HG02981 (cell line): ENCODE measurements at regions not wholly inside any gene's neighbourhood (a gene's known extent, or its start where the extent isn't known, plus 50 kb on each side); places are given as distances from the start of the nearest gene placed in this dataset.

Source experiments
- ATAC-seq: cut with Tn5 transposase; IDR thresholded peaks from one replicate; pipeline ENCODE4 v1.9.1; 2021; ENCODE audit warnings: mild to moderate bottlenecking, moderate library complexity; ENCODE audit not compliant: unreplicated experiment

DNA sequence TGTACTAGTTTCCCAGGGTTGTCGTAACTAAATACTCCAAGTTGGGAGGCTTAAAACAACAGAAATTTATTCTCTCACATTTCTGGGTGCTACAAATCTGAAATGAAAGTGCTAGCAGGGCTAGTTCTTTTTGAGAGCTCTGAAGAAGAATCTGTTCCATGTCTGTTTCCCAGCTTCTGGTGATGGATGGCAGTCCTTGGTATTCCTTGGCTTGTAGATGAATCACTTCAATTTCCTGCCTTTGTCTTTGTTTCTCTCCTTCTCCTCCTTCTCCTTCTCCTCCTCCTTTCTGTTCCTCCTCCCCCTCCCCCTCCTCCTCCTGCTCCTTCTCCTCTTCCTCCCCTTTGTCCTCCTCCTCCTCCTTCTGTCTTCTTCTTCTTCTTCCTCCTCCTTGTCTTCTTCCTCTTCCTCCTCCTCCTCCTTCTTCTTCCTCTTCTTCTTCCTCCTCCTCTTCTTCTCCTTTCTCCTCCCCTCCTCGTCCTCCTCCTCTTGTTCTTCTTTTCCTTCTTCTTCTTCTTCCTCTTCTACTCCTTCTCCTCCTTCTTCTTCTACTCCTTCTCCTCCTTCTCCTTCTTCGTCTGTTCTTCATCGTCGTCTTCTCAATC, 104.7 kb upstream of the ANKRD55 start:
- ATAC-seq: no peak

DNA sequence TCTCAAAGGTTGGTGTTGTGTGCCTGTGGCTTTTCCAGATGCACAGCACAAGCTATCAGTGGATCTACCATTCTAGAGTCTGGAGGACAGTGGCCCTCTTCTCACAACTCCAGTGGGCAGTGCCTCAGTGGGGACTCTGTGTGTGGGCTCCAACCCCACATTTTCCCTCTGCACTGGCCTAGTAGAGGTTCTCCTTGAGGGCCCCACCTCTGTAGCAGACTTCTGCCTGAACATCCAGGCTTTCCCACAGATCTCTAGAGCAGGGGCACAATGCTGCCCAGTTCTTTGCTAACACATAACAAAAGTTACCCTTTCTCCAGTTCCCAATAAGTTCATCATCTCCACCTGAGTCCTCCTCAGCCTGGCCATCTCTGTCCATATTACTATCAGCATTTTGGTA, 102.1 kb upstream of the ANKRD55 start:
- no peak for ATAC-seq

DNA sequence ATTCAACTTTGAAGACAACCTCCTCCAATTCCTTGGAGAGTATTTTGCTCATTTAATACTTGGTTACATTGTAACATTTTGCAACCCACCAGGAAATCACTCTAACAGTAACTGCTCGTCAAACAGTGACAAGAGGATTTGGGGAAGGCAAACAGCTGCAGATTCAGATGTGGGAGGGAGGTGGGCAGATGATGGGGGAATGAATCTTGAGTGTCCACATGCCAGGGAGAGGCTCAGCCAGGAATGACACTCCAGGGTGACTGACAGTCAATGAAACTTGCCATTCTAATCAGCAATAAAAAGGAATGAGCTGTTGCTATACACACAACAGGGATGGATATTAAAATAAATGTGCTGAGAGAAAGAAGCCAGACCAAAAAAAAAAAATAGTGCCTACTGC, 97.7 kb upstream of the ANKRD55 start:
- ATAC-seq: no peak

DNA sequence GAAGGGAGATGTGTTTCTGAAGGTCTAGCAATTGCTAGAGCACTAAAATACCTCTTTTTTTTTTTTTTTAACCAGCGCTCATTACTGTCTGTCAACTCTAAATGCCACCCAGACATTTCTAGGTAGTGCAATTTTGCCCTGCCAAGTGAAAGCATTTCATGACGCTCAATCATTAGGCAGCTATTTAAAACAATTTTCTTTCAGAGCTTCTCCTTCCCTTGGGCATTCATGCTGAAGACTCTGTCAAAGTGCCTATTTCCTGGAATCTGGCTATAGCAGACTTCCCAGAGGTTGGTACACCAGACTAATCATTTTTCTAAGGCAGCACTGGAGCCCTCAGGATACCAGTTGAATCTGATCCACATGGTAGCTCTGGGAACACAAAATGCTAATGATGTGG, 97.0 kb upstream of the ANKRD55 start:
- ATAC-seq: no peak

DNA sequence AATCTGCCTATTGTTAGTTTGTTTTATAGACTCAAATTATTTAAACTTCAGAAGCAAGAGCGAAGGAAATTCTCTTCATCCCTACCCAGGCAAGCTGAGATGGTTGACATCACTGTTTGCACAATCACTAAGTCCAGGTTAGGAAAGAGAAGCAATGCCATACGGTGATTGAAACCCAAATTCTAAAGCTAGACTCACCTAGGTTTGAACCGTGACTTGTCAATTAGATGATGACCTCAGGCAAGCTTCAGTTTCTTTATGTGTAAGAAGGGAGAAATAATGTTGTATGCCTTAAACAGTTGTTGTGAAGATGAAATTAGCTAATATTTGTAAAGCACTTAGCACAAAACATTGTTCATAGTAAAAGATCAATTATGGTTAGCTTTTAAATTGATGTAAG, 96.5 kb upstream of the ANKRD55 start:
- no peak for ATAC-seq

DNA sequence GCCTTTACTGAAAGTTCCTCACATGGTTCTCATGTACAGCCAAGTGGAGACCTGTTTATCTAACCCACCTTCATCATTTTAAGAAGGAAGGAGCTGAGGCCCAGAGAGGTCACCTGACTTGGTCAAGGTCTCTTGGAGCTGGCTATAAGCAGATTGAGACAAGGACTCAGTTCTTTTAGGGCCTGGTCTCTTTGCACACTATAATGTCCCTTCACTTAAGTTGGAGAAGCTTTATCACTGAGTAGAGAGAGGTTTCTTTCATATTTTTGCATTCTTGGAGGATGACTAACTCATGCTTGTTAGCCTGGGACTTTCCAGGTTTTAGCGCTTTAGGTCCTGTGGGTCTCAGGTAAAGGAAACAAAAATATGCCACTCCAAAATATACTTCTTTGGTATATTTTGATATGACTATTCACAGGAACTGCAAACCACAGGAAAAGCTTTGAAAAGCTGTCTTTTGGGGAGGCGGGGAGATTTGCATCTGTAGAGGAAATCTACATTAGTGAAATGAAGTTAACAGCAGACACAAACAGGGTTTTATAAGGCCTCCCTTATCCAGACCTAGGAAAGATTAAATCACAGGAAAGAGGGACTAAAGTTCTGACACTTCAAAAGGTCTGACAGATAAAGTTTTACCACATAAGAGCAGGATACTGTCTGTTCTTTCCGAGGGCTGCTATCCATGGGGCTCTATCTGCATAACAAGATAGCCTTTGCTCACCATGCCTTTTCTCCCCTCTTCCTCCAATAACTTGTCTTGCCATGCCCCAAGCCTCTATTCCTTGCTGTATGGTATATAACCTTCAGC, 95.8 kb upstream of the ANKRD55 start:
- peak; percentile 48 for ATAC-seq

DNA sequence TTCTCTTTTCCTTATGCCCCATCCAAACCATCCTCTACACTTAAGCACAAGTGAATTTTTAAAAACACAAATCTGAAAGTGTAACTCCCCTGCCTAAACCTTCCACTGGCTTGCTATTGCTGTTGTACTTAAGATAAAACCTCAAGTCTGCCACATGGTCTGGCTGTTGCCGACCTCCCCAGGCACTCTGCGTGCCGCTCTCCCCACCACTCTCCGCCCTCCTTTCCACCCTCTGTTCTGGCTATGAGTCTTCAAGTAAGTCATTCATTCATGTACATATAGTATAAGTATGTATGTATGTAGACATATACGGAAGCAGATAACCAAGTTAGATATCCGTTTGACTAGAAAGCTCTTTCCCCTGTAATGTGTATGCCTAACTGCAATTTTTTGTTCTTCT, 94.7 kb upstream of the ANKRD55 start:
- ATAC-seq: peak; percentile 71

DNA sequence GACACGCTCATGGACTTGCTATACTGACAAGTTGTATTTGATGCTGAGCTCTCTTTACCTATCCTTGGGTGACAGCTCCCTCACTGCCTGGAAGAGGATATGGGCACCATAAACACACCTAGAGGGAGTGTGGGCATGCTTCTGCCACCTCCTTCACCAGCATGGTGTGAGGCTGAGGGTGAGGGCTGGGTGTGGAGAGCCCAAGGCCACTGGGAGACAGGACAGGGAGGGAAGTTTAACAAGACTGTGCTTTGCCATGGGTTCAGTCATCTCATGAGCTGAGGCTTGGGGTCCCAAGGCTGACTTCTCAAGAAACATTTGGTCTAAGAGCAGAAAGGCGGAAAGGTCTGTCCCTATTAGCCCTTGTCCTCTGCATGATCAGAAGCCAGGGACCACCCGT, 93.6 kb upstream of the ANKRD55 start:
- ATAC-seq: no peak

DNA sequence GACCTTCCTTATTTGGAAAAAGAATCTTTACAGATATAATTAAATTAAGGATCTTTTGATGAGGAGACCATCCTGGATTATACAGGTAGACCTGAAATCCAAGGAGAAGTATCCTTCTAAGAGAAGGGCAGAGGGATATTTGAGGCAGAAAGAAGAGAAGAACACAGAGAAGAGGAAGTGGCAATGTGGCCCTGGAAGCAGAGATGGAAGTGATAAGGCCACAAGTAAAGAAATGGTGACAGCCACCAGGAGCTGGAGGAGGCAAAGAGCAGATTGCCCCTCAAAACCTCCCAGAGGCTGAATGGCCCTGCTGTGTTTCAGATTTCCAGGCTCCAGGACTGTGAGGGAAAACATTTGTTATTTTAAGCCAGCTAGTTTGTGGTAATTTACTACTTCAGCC, 93.0 kb upstream of the ANKRD55 start:
- ATAC-seq: no peak

DNA sequence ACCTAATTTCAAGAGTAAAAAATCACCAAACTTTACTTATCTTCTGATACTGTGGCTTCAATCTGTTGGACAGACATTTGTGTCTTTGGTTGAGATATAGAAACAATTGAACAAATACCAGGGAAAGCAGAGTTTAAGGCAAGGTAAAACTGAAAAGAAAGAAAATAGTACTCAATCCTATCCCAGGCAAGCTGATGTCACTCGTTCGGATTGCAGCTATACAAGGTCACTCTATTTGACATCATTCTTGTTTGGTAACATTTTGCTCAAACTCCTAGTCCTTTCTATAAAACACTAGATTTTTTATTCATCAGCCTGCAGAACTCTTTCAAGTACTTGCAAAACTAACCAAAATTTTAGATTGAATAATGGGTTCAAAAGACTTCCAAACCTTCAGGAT, 91.9 kb upstream of the ANKRD55 start:
- no peak for ATAC-seq

DNA sequence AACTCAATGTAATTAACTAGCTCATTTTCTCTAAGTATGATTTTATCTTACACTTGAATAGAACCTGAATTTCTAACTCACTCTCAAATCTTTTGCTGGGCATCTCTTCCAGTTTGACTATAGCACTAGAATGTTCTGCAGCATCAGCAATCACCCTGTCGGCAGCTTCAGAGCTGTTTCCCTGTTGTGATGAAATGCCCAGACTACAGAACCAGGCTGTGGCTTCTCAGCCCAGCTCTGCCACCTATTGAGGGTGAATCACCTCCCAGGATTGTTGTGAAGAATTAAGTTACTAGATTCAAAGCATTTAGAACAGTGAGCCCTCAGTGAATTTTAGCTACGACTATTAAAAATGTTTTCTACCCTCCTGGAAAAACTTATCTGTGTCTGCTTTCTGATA, 90.4 kb upstream of the ANKRD55 start:
- ATAC-seq: no peak

DNA sequence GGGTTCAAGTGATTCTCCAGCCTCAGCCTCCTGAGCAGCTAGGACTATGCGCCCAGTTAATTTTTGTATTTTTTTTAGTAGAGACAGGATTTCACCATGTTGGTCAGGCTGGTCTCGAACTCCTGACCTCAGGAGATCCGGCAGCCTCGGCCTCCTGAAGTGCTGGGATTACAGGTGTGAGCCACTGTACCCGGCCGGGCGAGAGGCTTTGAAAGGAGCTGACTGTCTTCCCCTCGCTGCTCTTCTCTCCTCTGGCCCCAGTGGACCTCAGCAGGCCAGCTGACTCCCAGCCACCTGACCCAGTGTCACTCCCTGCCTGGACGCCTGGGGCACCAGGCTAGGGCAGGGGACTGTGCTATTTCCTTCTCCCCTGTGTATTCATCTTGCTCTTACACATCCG, 89.5 kb upstream of the ANKRD55 start:
- no peak for ATAC-seq

DNA sequence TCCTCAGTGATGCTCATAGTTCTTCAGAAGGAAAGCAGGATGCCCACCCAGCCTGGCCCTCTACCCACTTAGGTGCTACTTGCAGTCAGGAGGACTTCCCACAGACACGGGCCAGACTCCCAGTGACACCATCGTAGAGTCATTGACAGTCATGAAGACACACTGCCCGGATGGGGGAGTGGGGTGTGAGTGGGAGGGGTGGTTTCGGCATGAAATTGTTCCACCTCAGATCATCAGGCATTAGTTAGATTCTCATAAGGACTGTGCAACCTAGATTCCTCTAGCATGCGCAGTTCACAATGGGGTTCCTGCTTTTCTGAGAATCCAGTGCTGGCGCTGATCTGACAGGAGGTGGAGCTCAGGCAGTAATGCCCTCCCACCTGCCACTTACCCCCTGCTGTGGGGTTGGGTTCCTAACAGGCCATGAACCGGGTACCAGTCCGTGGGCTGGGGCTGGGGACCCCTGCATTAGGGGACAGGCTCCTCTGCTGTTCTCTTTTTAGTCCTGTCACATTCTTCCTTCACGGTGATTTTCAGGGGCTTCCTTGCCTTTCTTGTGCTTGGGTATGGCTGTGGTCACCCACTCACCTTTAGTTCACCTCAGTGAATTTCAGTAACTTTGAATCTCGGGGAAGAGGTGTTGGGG, 88.2 kb upstream of the ANKRD55 start:
- ATAC-seq: no peak

DNA sequence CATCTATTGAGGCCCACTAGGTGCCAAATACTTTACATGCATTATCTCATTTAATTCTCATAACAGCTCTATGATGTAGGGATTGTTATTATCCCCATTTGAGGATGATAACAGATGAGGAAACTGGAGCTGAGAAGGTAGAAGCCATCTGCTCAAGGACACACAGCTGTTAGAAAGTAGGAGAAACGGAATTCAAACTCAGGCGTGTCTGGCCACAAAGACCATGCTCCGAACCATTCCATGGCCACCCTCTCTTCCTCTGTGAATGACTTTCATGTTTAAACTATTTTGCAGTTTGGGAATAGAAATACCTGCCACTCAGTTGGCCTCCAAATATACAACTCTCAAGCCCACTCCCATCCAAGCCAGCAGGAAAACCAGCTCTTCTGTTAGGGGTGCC, 87.6 kb upstream of the ANKRD55 start:
- no peak for ATAC-seq

DNA sequence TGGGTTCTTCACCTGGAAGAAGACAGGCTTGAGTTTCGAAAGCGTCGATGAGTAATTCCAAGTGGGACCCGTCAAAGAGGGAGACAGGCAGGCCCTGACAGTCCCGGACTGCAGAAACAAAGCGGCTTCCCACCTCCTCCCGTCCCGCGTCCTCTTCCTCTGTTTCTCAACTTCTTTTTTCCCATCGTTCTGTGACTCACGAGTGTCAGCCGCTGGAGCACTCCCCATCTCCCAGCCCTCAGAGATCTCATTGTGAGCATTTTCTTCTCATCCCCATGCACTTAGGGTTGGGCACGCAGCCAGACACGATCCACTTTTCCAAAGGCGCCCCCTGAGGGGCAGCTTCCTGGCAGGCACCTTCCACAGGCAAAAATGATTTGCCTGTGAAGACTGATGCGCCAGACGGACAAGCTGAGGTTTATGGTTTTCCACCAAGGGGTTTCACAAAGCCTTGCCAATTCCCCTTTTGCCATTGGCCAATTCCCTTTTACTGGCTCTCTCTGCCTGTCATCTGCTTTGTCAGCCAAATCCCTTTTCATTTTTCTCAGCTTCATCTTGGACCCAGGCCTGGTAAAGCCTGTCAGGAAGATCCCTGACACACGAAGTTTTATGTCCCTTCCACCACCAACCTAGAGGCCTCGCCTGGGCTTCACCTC, 86.5 kb upstream of the ANKRD55 start:
- ATAC-seq: no peak

DNA sequence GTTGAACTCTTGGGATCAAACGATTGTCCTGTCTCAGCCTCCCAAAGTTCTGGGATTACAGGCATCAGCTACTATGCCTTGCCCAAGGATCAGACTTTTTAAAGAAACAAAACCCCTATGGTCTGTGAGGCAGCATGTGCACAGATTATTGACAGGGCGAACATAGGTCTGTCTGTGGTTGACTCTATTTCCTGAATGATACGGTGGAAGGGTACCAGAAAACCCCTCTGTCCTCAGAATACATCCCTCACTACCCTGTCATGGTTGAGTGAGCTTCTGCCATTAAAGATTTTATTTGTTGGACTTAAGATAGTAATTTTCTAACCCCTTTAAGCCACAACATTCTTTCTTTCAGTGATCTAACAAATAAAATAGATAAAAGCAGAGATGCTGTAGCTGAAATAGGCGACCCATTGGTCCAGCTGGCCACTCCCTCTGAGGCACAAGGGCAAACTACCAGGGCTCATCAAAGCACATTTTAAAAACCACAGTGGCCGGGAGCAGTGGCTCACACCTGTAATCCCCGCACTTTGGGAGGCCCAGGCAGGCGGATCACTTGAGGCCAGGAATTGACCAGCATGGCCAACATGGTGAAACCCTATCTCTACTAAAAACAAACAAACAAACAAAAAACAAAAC, 84.9 kb upstream of the ANKRD55 start:
- peak; percentile 75 for ATAC-seq

DNA sequence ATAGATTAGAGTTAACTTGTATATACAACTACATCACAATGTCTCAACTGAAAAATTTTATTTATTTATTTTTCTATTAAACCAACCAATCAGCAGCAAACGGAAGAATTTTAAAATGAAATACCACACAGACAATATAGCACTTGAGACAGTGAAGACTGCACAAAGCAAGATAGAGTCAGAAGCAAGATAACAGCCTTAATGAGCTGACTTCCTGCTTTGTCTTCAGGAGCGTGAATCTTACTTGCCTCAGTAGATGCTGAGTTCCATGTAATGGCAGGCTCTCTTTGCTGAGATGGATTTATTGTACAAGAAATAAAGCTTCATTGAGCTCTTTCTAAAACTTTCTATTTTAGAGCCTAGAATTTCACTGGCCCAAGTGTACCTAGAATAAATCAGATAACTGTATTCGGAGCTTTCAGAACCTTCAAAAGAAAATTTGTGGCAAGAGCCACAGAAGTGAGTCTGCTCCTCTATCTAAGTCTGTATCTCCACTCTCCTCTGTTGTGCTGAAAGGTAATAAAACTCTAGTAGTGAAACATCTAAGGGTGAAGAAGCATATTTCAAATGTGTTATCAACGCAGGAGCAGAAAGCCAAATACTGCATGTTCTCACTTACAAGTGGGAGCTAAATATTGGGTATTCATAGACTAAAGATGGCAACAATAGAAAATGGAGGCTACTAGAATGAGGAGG, 83.3 kb upstream of the ANKRD55 start:
- ATAC-seq: no peak

DNA sequence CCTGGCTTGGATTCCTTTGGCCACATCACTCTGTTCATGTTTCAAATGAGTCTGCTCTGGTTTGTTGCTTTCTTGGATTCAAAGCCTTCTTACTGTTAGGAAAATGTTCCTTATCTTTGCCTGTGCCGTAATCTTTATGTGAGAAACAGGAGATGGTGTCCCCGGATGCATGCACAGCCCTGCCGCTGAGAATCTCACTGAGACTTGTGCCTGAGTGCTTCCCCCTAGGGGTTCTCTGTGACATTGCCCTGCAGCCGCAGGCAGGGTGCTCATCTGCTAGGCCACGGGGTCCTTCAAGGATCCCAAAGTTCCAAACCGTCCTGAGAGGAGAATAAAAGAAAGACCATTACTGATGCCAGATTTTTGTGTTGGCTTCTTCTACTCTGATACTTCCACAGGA, 81.4 kb upstream of the ANKRD55 start:
- no peak for ATAC-seq

DNA sequence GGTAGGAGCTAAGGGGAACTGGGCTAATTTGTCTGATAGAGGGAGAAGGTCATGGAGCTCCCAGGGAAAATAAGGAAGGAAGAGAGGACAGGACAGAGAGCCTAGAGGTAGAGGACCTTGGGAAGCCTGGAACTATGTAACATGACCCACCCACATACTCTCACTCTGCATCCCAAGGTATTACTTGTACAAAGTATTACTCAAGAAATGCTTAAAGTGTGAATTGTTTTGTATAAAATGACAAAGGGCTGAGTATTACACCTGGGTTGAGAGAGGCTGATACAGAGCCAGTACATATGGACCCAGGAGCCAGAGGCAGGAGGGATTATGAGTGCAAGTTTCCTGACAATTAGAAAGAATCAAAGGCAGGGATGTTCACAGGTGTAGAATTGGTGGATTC, 80.5 kb upstream of the ANKRD55 start:
- ATAC-seq: no peak

DNA sequence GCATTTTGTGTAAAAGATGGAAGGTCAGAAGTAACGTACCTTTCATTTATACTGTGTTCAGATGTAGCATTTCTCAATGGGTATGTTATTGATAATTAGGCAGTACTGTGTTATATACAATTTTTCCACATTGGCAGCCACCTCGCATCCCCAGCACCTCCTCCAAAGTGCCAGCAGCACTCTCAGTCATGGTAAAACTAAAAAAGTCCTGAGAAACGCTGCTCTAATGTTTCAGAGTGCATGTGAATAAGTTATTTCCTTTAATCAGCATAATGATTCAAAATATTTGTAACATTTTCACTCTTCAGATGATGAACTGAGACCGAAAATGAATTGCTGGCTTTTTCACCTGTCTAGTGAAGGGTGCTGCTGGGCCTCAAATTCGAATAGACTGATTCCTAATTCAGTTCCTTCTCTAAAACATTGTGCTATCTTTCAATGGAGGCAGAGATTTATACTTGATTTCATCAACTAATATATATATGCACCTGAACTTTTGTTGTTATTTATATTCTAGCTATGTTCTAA, 79.9 kb upstream of the ANKRD55 start:
- no peak for ATAC-seq
